Mucosa of stomach (tissue), 1 donor: ENCODE measurements at regions not wholly inside any gene's neighbourhood (a gene's known extent, or its start where the extent isn't known, plus 50 kb on each side); places are given as distances from the start of the nearest gene placed in this dataset.

ENCODE experiments used
- H3K27me3 ChIP-seq: one replicate; pipeline ENCODE4 v1.7.0; 2013; ENCODE audit warnings: mild to moderate bottlenecking, low read length; ENCODE audit not compliant: control insufficient read depth, insufficient read depth
- H3K36me3 ChIP-seq: one replicate; pipeline ENCODE4 v1.7.0; 2013; ENCODE audit warnings: low read length; ENCODE audit not compliant: control insufficient read depth, insufficient read depth
- H3K4me1 ChIP-seq: one replicate; pipeline ENCODE4 v1.7.0; 2013; ENCODE audit warnings: mild to moderate bottlenecking, low read length; ENCODE audit not compliant: control insufficient read depth, insufficient read depth
- H3K4me3 ChIP-seq: one replicate; pipeline ENCODE4 v1.7.0; 2013; ENCODE audit warnings: low read length
- H3K9ac ChIP-seq: one replicate; pipeline ENCODE4 v1.7.0; 2013; ENCODE audit warnings: mild to moderate bottlenecking, low read length, moderate library complexity
- H3K9me3 ChIP-seq: one replicate; pipeline ENCODE4 v1.7.0; 2013; ENCODE audit warnings: mild to moderate bottlenecking, low read length, moderate library complexity; ENCODE audit not compliant: control insufficient read depth
- donor health status: Pancreatic carcinoma.

DNA sequence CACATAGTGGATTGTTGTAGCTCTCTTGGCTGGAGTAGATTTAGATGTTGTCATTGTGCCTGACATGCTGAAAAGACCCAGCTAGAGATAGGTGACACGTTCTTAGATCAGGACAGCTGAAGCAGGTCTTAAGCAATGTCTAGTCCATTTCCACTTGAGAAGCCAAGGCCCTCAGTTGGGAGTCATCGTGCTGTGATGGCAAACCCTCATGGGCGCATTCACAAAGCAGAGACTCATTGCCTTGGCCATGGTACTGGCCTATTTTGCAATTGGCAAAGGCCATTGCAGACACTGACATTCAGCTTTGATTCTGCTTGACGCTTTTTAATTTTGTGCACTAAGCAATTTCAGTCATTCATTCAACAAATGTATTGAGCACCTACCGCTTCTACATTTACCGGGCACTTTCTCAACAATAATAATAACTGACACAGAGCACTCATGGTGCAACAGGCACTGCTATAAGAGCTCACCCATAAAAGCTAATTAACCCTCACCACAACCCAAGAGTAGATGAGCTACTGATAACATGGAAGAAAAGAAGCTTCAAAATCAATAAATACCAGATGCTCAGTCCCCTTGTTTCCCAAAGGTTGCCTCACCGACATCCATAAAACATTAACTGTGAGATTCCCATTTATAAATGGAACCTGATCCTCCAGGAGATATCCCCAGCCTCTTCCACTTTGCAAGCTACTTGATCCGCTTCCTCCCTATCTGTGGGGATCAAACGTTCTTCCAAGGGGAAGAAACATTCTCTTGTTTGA lies 200.1 kb downstream of the TLE3 start:
- Histone ChIP-seq H3K9ac (no peak overlapping the region), H3K4me1 (no peaks in the 10 kb centered on the region), H3K27me3 (no peaks in the 10 kb centered on the region), H3K4me3 (no peak overlapping the region), H3K36me3 (no peaks in the 10 kb centered on the region), H3K9me3 (no peaks in the 10 kb centered on the region)

DNA sequence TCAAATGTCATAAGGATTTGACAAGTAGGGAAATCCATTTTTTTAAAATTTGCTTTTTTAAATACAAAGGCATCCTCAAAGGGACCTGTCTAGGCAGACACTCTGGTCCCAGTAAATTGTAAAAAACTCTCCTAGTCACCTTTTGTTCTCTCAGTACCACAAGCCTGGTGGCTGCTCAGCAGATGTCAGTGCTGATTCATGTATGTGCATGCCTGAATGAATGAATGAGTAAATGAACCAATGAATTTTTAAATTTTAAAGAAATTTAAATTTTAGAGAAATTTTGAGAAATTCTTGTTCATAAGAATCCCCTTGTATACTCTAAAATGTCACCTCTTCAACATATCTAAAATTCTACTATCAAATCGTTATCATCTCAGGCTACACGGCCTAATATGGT lies 199.5 kb downstream of the TLE3 start:
- H3K9me3 ChIP-seq, result no peaks in the 10 kb centered on the region
- H3K9ac ChIP-seq, result no peak overlapping the region
- H3K27me3 ChIP-seq, result no peaks in the 10 kb centered on the region
- no peaks in the 10 kb centered on the region for H3K4me1 ChIP-seq
- no peaks in the 10 kb centered on the region for H3K36me3 ChIP-seq
- no peak overlapping the region for H3K4me3 ChIP-seq

DNA sequence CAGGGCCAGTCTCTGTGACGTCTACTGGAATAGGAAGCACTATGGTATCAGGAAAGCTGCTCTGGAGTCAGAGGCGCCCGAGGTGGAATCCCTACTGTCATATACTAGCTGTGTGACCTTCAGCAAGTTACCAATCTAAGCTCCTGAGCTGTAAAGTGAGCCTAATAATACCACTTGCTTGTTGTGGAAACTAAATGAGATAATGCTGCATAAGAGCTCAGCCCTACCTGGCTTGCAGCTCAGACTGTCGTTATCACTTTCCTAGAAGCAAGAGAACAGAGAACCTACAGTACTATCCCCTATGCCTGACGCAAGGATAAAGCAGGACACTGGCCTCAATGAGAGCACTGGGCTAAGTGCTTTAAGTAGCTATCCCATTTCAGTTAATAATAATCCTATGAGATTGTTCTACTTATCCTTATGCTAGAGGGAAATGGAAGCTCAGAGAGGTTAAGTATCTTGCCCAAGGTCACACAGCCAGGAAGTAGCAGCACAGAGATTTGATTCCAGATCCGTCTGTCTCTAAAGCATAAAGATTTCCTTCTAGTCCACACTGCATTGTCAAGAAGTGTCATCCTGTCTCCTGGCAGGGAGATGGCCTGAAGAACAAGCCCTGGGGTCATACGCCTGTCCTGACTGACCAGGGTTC lies 195.2 kb downstream of the TLE3 start:
- no peaks in the 10 kb centered on the region for H3K9me3 ChIP-seq
- no peak overlapping the region for H3K4me3 ChIP-seq
- no peaks in the 10 kb centered on the region for H3K4me1 ChIP-seq
- no peaks in the 10 kb centered on the region for H3K36me3 ChIP-seq
- no peak overlapping the region for H3K9ac ChIP-seq
- H3K27me3 ChIP-seq, result no peaks in the 10 kb centered on the region

DNA sequence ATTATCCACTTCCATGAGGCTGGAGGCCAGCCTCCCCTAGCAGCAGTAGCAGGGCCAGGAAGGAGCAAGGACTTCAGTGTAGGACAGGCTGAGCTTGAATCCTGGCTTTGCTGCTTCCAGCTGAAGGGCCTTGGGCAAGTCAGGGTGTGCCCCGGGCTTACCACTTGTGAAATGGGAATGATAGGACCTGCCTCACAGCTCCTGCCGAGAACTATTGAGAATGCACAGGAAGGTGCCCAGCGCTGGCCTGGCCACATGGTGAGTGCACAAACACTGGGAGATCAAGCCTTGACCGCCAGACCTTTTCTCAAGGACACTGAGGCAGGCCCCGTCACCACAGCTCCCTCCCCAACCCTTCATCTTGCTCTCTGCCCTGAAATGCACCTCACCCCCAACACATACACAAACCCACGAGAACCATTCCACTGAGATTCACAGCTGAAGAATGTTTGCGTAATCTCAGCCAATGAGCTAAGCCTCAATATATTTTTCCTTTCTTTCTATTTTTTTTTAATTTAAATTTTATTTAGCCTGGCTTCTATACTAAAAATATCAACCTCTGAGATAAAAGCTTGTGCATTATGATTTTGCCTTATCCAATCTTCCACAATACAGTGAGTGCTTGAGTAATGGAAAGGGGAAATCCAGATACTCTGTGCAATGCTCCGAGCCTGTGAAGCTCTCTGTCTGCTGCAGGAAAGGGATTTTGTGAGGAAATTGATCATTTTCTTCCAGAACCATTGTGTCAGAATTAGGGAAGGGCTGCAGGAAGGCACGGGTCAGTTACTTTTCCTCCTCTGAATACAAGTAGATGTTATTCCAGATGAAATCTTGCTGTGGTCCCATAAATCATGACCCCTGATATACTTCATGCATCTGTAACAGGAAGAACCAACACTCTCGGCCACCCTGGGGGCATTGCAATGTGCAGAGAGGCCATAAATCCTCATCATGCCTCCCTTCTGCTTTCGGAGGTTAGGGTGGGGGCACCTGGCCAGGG lies 193.9 kb downstream of the TLE3 start:
- no peak overlapping the region for H3K9ac ChIP-seq
- peaks cover 5% of the 10 kb centered on the region for H3K27me3 ChIP-seq
- no peak overlapping the region for H3K4me3 ChIP-seq
- no peaks in the 10 kb centered on the region for H3K9me3 ChIP-seq
- no peaks in the 10 kb centered on the region for H3K36me3 ChIP-seq
- no peaks in the 10 kb centered on the region for H3K4me1 ChIP-seq

DNA sequence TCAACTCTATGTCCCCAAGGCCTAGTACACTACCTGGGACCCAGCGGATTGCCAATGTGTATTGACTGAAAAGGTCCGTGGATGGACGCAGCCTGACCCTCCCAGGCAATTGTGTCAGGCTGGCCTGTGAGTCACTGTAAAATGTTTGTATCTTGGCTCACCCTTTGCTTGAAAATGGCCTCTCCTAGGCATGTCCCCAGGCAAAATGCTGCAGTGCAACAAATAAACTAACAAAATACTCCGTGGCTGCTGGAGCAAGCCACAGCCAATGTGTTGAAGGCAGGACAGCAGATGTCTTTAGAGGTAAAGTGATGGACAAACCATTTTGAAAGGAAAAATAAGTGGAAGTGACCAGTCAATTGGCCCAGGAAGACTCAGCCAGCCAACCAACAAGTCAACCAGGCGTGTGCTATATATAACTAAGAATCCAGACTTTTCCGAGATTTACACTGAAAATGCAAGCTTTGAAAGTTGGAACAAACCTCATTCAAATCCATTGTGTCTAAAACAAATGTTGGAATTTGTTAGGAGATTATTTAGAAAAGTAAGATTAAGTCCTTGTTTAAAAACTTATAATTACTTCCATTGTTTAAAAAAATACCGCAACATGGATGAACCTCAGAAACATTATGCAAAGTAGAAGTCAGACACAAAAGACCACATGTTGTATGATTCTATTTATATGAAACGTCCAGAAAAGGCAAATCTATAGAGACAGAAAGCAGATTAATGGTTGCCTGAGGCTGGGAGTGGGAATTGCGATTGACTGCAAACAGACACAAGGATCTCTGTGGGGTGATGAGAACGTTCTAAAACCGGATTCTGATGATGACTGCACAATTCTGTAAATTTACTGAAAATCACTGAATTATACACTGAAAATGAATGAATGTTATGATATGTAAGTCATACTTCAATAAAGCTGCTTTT lies 191.2 kb downstream of the TLE3 start:
- H3K9ac ChIP-seq, result no peak overlapping the region
- no peak overlapping the region for H3K4me3 ChIP-seq
- H3K4me1 ChIP-seq, result no peaks in the 10 kb centered on the region
- H3K9me3 ChIP-seq, result no peaks in the 10 kb centered on the region
- peaks cover 5% of the 10 kb centered on the region for H3K27me3 ChIP-seq
- no peaks in the 10 kb centered on the region for H3K36me3 ChIP-seq

DNA sequence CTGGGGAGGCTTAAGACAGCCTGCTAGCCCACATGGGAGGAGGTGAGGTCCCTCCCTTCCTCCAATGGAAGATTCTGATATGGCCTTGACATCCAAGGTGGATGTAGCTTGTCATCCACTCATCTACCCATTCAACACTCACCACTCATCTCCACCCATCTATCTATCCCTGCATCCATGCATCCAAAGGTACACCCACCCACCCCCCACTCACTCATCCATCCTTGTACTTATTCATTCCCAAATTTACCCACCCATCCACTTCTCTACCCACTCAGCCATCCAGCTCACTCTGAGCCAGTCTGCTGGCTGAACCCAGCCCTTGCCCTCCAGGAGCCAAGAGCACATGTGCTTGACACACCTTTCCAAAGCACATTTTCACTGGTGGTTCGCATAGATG lies 189.7 kb downstream of the TLE3 start:
- Histone ChIP-seq H3K4me3 (no peak overlapping the region), H3K36me3 (no peaks in the 10 kb centered on the region), H3K4me1 (no peaks in the 10 kb centered on the region), H3K27me3 (peaks cover 5% of the 10 kb centered on the region), H3K9ac (no peak overlapping the region), H3K9me3 (no peaks in the 10 kb centered on the region)

DNA sequence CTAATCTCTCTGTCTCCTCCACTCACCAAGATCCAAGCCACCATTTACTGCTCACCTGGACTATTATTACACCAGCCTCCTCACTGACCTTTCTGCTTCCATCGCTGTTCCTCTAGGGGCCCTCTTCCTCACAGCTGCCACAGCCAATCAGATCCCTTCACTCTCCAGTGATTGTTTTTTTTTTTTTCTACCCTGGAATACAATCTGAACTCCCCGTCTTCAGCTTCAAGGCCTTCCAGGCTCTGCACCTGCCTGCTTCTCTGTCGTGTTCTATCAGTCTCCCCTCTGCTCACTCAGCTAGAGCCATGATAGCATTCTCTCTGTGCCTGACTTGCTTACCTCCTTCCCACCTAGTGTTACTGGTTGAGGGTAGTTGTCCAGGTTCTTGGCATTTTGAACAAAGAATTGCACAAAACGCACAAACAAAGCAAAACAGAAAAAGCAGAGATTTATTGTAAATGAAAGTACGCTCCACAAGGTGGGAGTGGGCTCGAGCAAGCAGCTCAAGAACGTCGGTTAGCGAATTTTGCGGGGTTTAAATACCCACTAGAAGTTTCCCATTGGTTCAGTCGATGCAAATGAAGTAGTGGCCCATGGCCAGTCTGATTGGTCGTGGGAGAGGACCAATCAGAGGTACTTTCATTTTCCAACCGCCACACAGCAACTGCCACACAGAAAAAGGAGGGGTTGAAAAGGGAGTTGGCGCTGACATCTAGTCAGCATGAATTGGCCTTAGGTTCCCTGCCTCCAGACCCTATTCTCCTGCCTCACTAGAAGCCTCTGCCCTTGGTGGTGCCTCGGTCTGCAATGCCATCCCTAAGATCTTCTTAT lies 188.9 kb downstream of the TLE3 start:
- Histone ChIP-seq H3K9ac (no peak overlapping the region), H3K4me1 (no peaks in the 10 kb centered on the region), H3K4me3 (no peak overlapping the region), H3K9me3 (no peaks in the 10 kb centered on the region), H3K27me3 (peaks cover 5% of the 10 kb centered on the region), H3K36me3 (no peaks in the 10 kb centered on the region)

DNA sequence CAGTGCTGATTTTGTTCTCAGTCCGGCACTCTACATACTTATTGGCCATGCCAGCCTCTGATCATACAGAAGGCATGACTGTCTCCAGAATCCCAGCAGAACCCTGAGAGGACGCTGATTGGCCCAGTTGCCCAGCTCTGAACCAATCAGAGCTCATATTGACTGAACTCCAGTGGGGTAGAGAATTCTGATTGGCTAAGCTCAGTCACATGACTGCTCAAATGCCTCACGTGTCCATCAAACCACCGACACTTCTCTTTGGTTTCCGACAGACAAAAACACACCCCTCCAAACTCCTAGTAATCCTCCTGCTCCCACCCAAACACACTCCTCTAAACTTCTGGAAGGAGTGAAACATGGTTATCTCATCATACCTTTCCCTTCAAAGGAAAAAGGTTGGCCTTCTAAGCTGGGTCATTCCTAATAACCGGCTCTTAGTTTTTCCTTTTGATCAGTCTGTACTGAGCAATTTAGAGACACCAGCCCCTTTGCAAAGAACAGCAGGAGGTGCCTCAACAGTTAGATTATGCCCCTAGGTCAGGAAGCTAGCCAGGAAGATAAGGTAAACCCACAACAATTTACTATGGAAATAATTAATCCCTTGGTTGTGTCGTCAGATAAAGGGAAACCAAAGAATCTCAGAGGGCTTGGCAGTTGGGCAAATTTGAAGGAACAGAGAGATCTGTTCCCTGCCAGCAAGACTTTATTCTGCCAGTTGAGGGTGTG lies 187.8 kb downstream of the TLE3 start:
- no peak overlapping the region for H3K9ac ChIP-seq
- peaks cover 5% of the 10 kb centered on the region for H3K27me3 ChIP-seq
- H3K4me1 ChIP-seq, result no peaks in the 10 kb centered on the region
- no peaks in the 10 kb centered on the region for H3K9me3 ChIP-seq
- H3K36me3 ChIP-seq, result no peaks in the 10 kb centered on the region
- no peak overlapping the region for H3K4me3 ChIP-seq

DNA sequence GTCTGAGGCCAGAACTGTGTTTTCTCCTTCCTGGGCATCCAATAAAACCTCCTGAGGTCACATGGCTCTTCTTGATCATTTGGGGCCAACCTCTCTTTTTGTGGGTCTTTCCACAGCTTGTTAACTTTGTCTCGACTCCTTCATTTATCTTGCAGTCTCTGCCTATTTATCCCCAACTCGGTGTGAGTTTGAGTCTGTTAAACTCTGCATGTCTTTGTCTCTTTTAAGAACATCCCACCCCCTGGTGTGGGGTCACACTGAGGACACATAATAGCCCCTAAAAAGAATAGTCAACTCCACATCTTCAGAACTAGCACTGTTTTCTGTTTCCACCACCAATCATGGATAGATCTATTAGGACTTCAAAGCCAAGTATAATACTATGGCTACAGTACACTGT lies 187.2 kb downstream of the TLE3 start:
- no peak overlapping the region for H3K4me3 ChIP-seq
- no peaks in the 10 kb centered on the region for H3K9me3 ChIP-seq
- peaks cover 5% of the 10 kb centered on the region for H3K27me3 ChIP-seq
- H3K9ac ChIP-seq, result no peak overlapping the region
- H3K36me3 ChIP-seq, result no peaks in the 10 kb centered on the region
- no peaks in the 10 kb centered on the region for H3K4me1 ChIP-seq

DNA sequence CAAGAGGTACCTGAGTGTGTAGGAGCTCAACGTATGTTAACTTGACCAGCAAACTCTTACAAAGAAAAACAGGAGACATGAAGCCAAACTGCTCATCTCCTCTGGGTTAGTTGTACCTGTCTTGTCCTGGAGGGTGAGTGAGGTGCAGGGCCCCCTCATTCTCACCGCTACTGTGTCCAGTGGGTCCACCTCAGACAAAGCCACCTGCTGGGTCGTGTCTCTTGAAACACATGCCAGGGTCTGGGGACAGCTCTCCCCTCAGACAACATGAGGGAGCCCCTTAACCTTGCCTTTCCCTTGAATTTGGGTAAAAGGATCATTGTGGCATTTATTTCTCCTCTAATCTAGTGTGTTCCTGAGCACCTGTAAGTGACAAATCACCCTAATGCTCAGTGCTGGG lies 185.6 kb downstream of the TLE3 start:
- Histone ChIP-seq H3K27me3 (peaks cover 5% of the 10 kb centered on the region), H3K4me1 (no peaks in the 10 kb centered on the region), H3K36me3 (no peaks in the 10 kb centered on the region), H3K9me3 (no peaks in the 10 kb centered on the region), H3K9ac (no peak overlapping the region), H3K4me3 (no peak overlapping the region)
